Limb (tissue), 2 donors: ENCODE measurements at regions not wholly inside any gene's neighbourhood (a gene's known extent, or its start where the extent isn't known, plus 50 kb on each side); places are given as distances from the start of the nearest gene placed in this dataset.

Experiments used
- DNase-seq, 2 donors: peaks; one replicate each; pipeline ENCODE4 v3.0.0-alpha.2; 2016; ENCODE audit errors: extremely low spot score in 2 of 2

- DNase-seq: no peak
Measured at GRCh38 chr10:91036807-91037411, 116.0 kb upstream of the ANKRD1 start.

DNA sequence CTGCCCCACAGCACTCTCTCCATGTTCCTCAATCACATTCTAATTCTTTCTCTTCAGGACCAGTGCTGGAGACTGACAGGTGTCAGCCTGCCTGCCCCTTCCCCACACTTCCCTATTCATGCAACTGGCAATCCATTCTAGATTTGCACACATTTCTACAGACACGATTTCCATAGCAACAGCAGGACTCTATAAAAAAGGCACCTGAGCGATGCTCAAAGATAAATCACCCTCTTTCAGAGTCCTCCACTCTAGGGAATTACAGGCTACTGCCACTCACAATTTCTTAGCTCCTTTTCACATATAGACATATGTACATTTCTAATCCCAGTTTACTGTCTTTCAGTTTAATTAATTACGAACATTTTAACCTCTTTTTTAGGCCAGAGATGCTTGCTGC, 118.1 kb upstream of the ANKRD1 start:
- no peak for DNase-seq

GRCh38 chr10:91040343-91040742, 119.5 kb upstream of the ANKRD1 start:
- no peak for DNase-seq

- DNase-seq: no peak
Measured at GRCh38 chr10:91042069-91042468, 121.2 kb upstream of the ANKRD1 start.

- DNase-seq: peak in 1 of 2 donors; percentile 61
Measured at GRCh38 chr10:91043173-91043910, 122.5 kb upstream of the ANKRD1 start.

DNA sequence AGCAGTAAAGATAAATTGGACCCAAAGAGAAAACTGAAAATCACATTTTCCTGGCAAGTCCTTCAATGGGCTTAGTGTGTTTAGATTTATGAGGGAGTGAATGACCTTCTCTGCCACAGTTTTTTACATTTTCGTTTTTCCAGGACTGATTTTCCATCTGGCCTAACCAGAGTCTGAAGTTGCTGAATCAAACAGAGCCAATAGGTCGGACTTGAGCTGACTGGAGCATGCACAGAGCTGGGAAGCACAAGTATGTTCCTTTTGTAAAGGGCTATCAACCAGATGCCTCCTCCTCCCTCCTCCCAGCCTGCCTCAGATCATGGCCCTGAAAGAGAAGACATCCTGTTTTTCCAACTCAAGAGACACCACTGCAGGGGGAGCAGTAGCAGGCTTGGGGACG, 126.0 kb upstream of the ANKRD1 start:
- DNase-seq: peak in 1 of 2 donors; percentile 34

DNA sequence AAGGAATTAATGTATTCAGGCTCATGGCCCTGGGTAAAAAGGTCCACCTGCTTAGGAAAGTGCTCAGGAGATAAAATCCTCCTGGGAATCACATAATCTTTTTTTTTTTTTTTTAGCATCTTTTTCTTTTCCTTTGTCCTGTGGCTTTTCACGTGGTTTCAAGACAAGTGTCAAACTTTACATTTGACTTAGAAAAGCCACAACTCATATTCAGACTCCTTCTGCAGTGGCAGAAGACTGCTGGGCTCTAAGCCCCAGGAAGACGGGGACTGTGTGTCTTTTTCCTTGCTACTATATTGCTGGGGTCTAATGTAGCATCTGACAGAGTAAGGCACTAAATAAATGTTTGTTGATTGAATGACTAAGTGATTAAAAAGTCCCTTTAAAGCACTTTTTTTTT, 127.5 kb upstream of the ANKRD1 start:
- DNase-seq: no peak

- DNase-seq: no peak
Measured at GRCh38 chr10:91049296-91049987, 128.6 kb upstream of the ANKRD1 start.

DNA sequence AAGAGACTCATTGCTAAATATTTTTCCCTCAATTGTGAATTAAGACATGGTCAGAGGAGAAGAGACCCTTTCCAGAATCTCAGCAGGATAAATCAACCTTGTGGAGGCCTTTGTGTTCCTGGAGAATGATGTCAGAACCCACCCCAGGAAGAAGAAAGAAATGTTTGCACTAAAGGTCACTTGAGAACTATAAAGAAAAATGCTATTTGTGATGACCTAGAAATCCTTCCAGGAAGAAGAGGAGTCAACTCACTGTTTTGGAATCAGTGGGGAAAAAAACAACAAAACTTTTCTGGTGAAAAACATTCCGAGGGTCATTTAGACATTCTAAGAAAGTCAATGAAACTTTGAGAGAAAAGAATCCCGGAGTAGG, 129.1 kb upstream of the ANKRD1 start:
- no peak for DNase-seq

DNA sequence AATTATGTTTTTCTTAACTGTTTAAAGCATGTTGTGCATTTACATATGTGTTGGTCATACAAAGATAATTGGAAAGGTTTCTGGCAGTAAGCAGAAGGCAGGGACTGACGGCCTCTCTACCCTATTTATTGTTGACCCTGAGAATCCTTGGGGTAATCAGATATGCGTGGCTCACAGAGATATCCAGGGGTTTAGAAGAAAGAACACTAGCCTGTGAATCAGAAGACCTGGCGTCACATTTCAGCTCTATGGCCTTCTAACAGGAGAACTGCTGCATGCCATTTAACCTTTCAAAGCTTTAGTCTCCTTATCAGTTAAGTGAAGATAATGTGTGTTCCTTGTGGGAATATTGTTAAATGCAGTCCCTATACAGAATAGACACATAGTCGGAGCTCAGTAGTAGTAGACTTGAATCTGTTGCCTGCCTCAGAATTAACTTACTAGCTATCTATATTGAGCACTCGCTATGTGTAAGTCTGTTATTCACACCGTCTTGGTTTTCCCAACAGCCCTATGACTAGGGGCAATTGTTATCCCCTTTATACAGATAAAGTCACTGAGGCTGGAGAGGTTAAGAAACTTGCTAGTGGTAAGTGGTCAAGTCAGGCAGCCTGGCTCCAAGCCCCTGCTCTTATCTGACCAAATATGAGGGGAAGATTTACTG, 129.6 kb upstream of the ANKRD1 start:
- no peak for DNase-seq

DNA sequence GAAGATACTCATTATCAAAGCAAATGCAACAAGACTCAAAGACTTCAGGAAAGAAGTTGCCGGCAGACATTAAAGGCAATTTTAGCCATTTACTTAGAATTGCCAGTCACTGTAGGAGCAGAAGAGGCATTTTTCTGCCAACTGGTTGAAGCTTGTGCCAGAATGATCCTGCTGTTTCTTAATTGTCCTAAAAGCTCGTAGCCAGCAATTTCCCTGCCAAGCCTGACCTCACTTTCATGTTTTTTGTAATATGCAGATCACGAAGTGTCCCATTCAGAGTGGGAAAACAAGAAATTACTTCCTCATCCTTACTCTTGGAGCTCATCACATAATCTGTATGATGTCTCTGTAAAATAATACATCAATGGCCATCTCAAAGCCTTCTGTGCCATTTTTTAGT, 130.9 kb upstream of the ANKRD1 start:
- DNase-seq: no peak

DNA sequence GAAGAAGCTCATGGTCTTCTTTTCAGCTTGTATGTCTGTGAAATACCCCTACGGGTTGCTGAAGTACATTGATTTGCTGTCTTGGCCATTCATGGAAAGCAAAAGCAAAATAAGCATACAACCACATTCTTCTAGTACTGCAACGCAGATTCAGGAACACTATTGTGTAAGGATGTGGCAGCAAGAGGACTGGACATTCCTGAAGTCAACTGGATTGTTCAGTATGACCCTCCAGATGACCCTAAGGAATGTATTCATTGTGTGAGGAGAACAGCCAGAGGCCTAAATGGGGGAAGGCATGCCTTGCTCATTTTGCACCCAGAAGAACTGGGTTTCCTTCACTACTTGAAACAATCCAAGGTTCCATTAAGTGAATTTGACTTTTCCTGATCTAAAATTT, 133.4 kb upstream of the ANKRD1 start:
- no peak for DNase-seq

DNA sequence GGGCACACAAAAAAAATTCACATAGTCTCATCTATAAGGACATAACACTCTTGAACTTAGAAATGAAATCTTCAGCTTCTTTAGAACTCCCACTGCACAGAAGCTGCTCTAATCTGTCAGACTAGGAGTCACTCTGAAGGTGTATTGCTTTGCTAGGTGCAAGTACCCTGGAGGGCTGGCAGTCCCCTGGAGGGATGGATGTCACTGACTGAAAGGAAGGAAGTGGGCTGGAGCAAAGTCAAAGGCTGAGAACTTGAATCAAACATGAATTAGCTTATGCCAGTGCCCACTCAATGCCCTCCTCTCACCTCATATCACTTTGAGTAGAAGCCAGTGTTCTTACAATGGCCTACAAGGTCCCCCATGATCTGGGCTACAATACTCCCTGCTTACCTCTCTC, 140.3 kb upstream of the ANKRD1 start:
- DNase-seq: no peak

DNA sequence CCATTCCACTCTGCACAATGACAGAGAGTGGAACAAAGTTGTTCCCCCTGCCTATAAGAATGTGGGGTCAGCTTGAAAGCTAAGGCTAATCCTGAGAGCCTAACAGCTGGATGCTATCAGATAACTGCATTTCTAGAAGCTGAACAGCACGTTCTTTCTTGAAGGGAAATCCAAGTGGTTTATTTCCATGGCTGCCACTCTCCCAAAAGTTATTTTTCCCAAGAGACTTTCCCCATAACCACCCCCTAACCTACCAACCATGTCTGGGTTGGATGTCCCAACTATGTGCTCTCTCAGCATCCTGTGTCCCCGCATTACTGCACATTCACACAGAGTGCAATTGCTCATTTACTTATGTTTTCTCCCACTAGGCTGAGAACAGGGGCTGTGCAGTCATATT, 140.7 kb upstream of the ANKRD1 start:
- peak in 1 of 2 donors; percentile 30 for DNase-seq

- DNase-seq: no peak
Measured at GRCh38 chr10:91062091-91062490, 141.2 kb upstream of the ANKRD1 start.

- no peak for DNase-seq
Measured at GRCh38 chr10:91071786-91072185, 148.7 kb upstream of the PCGF5 start.

- DNase-seq: no peak
Measured at GRCh38 chr10:91073286-91073979, 147.0 kb upstream of the PCGF5 start.

DNA sequence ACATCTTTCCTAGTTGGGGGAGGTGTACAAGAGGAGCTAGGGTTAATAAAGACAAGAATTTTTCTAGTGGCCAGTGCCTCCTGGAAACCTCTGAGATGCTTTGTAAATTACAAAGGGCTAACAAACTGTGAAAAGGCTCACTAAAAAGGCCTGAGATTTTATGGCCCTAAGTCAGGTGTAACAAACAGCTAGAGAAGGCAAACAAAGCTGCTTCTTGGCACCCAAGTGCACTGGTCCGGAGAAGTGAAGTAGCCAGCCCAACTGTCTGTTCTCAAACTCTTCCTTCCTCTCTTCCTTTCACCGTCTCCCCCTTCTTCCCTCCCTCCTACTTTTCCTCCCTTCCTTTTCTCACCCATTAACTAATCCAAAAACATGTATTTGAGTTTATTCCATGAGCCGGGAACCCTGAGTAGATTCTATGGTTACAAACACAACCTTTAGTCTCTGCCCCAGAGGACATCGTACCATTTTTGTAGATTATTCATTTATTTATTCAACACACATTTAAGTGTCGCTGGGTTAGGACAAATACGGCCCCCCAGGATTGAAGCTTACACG, 143.4 kb upstream of the PCGF5 start:
- DNase-seq: no peak

GRCh38 chr10:91077549-91078071, 142.9 kb upstream of the PCGF5 start:
- DNase-seq: peak; percentile 61 to 68

GRCh38 chr10:91080776-91081175, 139.7 kb upstream of the PCGF5 start:
- DNase-seq: no peak

GRCh38 chr10:91082447-91082846, 138.0 kb upstream of the PCGF5 start:
- no peak for DNase-seq
